Endothelial cell of umbilical vein (primary cell): ENCODE measurements at regions not wholly inside any gene's neighbourhood (a gene's known extent, or its start where the extent isn't known, plus 50 kb on each side); places are given as distances from the start of the nearest gene placed in this dataset.

Source experiments
- BruUV-seq: library from RNA; stranded (reverse); fragments of 400-500 nt; replicated peaks from 2 replicates; lab custom pipeline; 2021; lab: Mats Ljungman, UMichigan
- CTCF ChIA-PET: fragments of 300-600, 350-600 bp; sonication (Branson Sonifier 250); formaldehyde crosslinking; loops from one replicate; lab custom pipeline; 2021; ENCODE audit warnings: antibody characterized with exemption, inconsistent platforms; lab: Charles Lee
- POLR2A ChIA-PET: fragments of 300-600, 350-600 bp; sonication (Branson Sonifier 250); formaldehyde crosslinking; loops from one replicate; lab custom pipeline; 2021; ENCODE audit warnings: antibody characterized with exemption, inconsistent platforms; lab: Charles Lee
- DNase-seq: peaks from one replicate; pipeline ENCODE4 v3.0.0-alpha.2; 2011; ENCODE audit warnings: low read depth, low spot score
- FAIRE-seq: peaks from 2 replicates; lab custom pipeline; 2011; peaks lifted over from hg19 to GRCh38; lab: Jason Lieb, UNC
- H2AFZ ChIP-seq: 2 replicates; pipeline ENCODE4 v1.6.0; 2012; ENCODE audit warnings: low read depth, low read length, control low read depth, inconsistent platforms
- H3K27ac ChIP-seq: 2 replicates; pipeline ENCODE4 v1.5.1; 2011; ENCODE audit warnings: low read depth, mild to moderate bottlenecking, control low read depth, low read length, moderate library complexity; ENCODE audit not compliant: insufficient read depth
- H3K27me3 ChIP-seq, 2 experiments: 2 replicates each; pipeline versions ENCODE4 v1.6.0 to v1.6.1; 2011; ENCODE audit warnings: low read length in 2 of 2, mixed read lengths in 1 of 2; ENCODE audit not compliant: control insufficient read depth in 2 of 2, insufficient read depth in 2 of 2
- H3K36me3 ChIP-seq, 2 experiments: 2 replicates in 1 of 2; 3 replicates in 1 of 2; pipeline ENCODE4 v1.5.1; 2011; ENCODE audit warnings: low read length in 2 of 2, mild to moderate bottlenecking in 1 of 2, moderate library complexity in 1 of 2; ENCODE audit not compliant: control insufficient read depth in 2 of 2, insufficient read depth in 2 of 2; ENCODE audit errors: extremely low read depth in 1 of 2
- H3K4me1 ChIP-seq: 3 replicates; pipeline ENCODE4 v1.5.1; 2011; ENCODE audit warnings: mild to moderate bottlenecking, low read length; ENCODE audit not compliant: control insufficient read depth, insufficient read depth; ENCODE audit errors: extremely low read depth
- H3K4me2 ChIP-seq: 2 replicates; pipeline ENCODE4 v1.6.1; 2011; ENCODE audit warnings: low read length, control low read depth, mixed read lengths; ENCODE audit not compliant: insufficient read depth
- H3K4me3 ChIP-seq, 3 experiments: fragments of 200-600 bp in 1 of 3; sonication (generic), shearing (Covaris generic) in 1 of 3; replicated peaks in 1 of 3; 2 replicates each; pipeline ENCODE4 v1.5.1; 2011 to 2016; ENCODE audit warnings: control low read depth in 3 of 3, low read length in 3 of 3, mild to moderate bottlenecking in 2 of 3, inconsistent platforms in 1 of 3, low read depth in 1 of 3, moderate library complexity in 1 of 3; ENCODE audit not compliant: insufficient read depth in 1 of 3
- H3K79me2 ChIP-seq: 2 replicates; pipeline ENCODE4 v1.6.0; 2012; ENCODE audit warnings: low read length, inconsistent platforms; ENCODE audit not compliant: control insufficient read depth, insufficient read depth
- H3K9ac ChIP-seq: replicated peaks from 2 replicates; pipeline ENCODE3; 2011; ENCODE audit warnings: low read length, control low read depth; ENCODE audit not compliant: insufficient read depth; ENCODE audit errors: extremely low read depth
- H3K9me1 ChIP-seq: replicated peaks from 3 replicates; pipeline ENCODE4 v1.6.0; 2011; ENCODE audit warnings: mild to moderate bottlenecking, low read length; ENCODE audit not compliant: control insufficient read depth, insufficient read depth; ENCODE audit errors: extremely low read depth
- H3K9me3 ChIP-seq: replicated peaks from 2 replicates; pipeline ENCODE4 v1.5.1; 2012; ENCODE audit warnings: low read length, inconsistent platforms; ENCODE audit not compliant: control insufficient read depth, insufficient read depth
- H4K20me1 ChIP-seq: replicated peaks from 2 replicates; pipeline ENCODE3; 2011; ENCODE audit warnings: mild to moderate bottlenecking, low read length; ENCODE audit not compliant: control insufficient read depth, insufficient read depth; ENCODE audit errors: extremely low read depth
- EZH2 ChIP-seq: IDR thresholded peaks from 2 replicates; pipeline ENCODE4 v1.6.1; 2012; ENCODE audit warnings: borderline replicate concordance, low read depth, mild to moderate bottlenecking, moderate library complexity, low read length, inconsistent platforms; ENCODE audit not compliant: severe bottlenecking
- FOS ChIP-seq: IDR thresholded peaks from 2 replicates; pipeline ENCODE4 v1.6.1; 2011; ENCODE audit warnings: mild to moderate bottlenecking, low read length, moderate library complexity, borderline replicate concordance; ENCODE audit not compliant: insufficient read depth
- GATA2 ChIP-seq: IDR thresholded peaks from 2 replicates; pipeline ENCODE4 v1.7.0; 2011; ENCODE audit warnings: low read depth, mild to moderate bottlenecking, moderate library complexity, mixed read lengths, low read length; ENCODE audit not compliant: insufficient read length, insufficient read depth
- JUN ChIP-seq: IDR thresholded peaks from 2 replicates; pipeline ENCODE4 v1.6.1; 2011; ENCODE audit warnings: borderline replicate concordance, low read depth; ENCODE audit not compliant: insufficient read length, insufficient read depth
- MAX ChIP-seq: IDR thresholded peaks from 2 replicates; pipeline ENCODE4 v1.6.1; 2011; ENCODE audit not compliant: insufficient read depth, insufficient read length
- MYC ChIP-seq: IDR thresholded peaks from one replicate; pipeline ENCODE4 v1.6.1; 2011; ENCODE audit warnings: mild to moderate bottlenecking, low read depth, low read length
- POLR2A ChIP-seq: IDR thresholded peaks from 2 replicates; pipeline ENCODE4 v1.6.1; 2012; ENCODE audit warnings: low read depth, mild to moderate bottlenecking, control low read depth, low read length
- POLR2AphosphoS5 ChIP-seq: IDR thresholded peaks from 2 replicates; pipeline ENCODE4 v1.6.1; 2012; ENCODE audit warnings: low read depth, mild to moderate bottlenecking, control low read depth, low read length, moderate library complexity; ENCODE audit not compliant: insufficient read depth
- dilution Hi-C: fragments of 300-500 bp; cut with MboI; formaldehyde crosslinking; loops from one replicate; pipeline ENCODE4 v1.15.0; 2019; ENCODE audit warnings: low sequenced_read_pairs; ENCODE audit not compliant: extremely low pct_ligation_motif_present
- intact Hi-C: fragments of 100-400 bp; cut with micrococcal nuclease; formaldehyde crosslinking; loops from one replicate; pipeline ENCODE4 v1.10.0; 2022
- TF ChIP-seq, protein P1 (sequence below), 2 donors: IDR thresholded peaks; 1 replicate in 1 of 2; 2 replicates in 1 of 2; pipeline ENCODE4 v1.5.1; 2011; ENCODE audit warnings: low read length in 2 of 2, mild to moderate bottlenecking in 2 of 2, moderate library complexity in 2 of 2, control low read depth in 1 of 2, inconsistent platforms in 1 of 2, low read depth in 1 of 2; ENCODE audit not compliant: insufficient read depth in 1 of 2; ENCODE audit errors: extremely low read depth in 1 of 2

- TF ChIP-seq JUN (no peak), POLR2AphosphoS5 (no peak), EZH2 (no peak), MYC (no peak), MAX (no peak), POLR2A (no peak), GATA2 (no peak), FOS (no peak)
- TF ChIP-seq, protein P1, sequence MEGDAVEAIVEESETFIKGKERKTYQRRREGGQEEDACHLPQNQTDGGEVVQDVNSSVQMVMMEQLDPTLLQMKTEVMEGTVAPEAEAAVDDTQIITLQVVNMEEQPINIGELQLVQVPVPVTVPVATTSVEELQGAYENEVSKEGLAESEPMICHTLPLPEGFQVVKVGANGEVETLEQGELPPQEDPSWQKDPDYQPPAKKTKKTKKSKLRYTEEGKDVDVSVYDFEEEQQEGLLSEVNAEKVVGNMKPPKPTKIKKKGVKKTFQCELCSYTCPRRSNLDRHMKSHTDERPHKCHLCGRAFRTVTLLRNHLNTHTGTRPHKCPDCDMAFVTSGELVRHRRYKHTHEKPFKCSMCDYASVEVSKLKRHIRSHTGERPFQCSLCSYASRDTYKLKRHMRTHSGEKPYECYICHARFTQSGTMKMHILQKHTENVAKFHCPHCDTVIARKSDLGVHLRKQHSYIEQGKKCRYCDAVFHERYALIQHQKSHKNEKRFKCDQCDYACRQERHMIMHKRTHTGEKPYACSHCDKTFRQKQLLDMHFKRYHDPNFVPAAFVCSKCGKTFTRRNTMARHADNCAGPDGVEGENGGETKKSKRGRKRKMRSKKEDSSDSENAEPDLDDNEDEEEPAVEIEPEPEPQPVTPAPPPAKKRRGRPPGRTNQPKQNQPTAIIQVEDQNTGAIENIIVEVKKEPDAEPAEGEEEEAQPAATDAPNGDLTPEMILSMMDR (IDR thresholded peaks at IDR 0.05; ENCODE audit: extremely low read depth in 1 of 2, insufficient read depth in 1 of 2, low read depth in 1 of 2, low read length in 2 of 2): no peak
- no peaks in the 10 kb centered on the region for H3K9me1 ChIP-seq
- no peak overlapping the region for H3K27ac ChIP-seq
- intact Hi-C loops (no loop called here), dilution Hi-C loops (no loop called here)
- POLR2A ChIA-PET: no interaction called here
- no peak overlapping the region for H3K4me3 ChIP-seq
- no peaks in the 10 kb centered on the region for H4K20me1 ChIP-seq
- H3K4me2 ChIP-seq: no peak overlapping the region
- H3K9me3 ChIP-seq: no peaks in the 10 kb centered on the region
- no peaks in the 10 kb centered on the region for H3K79me2 ChIP-seq
- no peak for FAIRE-seq
- H3K36me3 ChIP-seq: no peaks in the 10 kb centered on the region
- no peaks in the 10 kb centered on the region for H3K27me3 ChIP-seq
- BruUV-seq: no TSS peak
- H3K9ac ChIP-seq: no peak overlapping the region
- CTCF ChIA-PET: no interaction called here
- DNase-seq: no peak
- H2AFZ ChIP-seq: no peak overlapping the region
- H3K4me1 ChIP-seq: no peaks in the 10 kb centered on the region
Observed at GRCh38 chr2:146265656-146266055, 1579.2 kb upstream of the ACVR2A start.
